Progenitor cell of endocrine pancreas (in vitro differentiated cells): ENCODE measurements at regions not wholly inside any gene's neighbourhood (a gene's known extent, or its start where the extent isn't known, plus 50 kb on each side); places are given as distances from the start of the nearest gene placed in this dataset.

Experiments
- DNase-seq: peaks from one replicate; pipeline ENCODE4 v3.0.0; 2021; ENCODE audit warnings: low spot score; ENCODE audit not compliant: unreplicated experiment
- H3K27ac Mint-ChIP-seq: 2 replicates; pipeline ENCODE4 v1.8.0; 2021; ENCODE audit warnings: mild to moderate bottlenecking, moderate library complexity, mixed read lengths
- H3K27me3 Mint-ChIP-seq: 2 replicates; pipeline ENCODE4 v1.8.0; 2021; ENCODE audit warnings: mixed read lengths
- H3K36me3 Mint-ChIP-seq: 2 replicates; pipeline ENCODE4 v1.8.0; 2022; ENCODE audit warnings: mixed read lengths; ENCODE audit not compliant: insufficient read depth
- H3K4me1 Mint-ChIP-seq: 2 replicates; pipeline ENCODE4 v1.8.0; 2021; ENCODE audit warnings: low read depth, mixed read lengths
- H3K4me3 Mint-ChIP-seq: 2 replicates; pipeline ENCODE4 v1.8.0; 2021; ENCODE audit warnings: low read depth, mild to moderate bottlenecking, moderate library complexity, mixed read lengths
- H3K9me3 Mint-ChIP-seq: 2 replicates; pipeline ENCODE4 v1.8.0; 2021; ENCODE audit warnings: low read depth, mixed read lengths
- TF ChIP-seq, protein P1 (sequence below): fragments of 200-600 bp; sonication (generic); IDR thresholded peaks from one replicate; pipeline ENCODE4 v1.5.0; 2021; ENCODE audit warnings: antibody characterized with exemption, mild to moderate bottlenecking; ENCODE audit not compliant: unreplicated experiment

DNA sequence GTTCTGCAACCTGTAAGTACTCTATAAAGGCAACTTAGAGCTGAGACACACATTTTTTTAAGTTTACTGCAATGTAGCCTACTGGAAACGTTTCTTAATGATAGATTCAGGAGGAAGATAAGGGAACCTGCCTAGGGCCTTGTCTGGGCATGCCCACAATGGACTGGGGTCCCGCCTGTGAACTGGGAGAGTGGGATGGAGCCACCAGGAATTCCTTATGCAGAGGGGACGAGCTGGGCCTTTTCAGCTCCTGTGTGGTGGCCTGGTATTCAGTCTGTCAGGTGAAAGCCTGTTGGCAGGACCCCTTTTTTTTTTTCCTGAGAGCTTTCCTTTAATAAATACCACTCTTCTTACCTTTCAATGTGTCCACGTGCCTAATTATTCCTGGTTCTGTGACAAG, 384.4 kb upstream of the ZWINT start:
- H3K9me3 Mint-ChIP-seq: peaks cover 7% of the 10 kb centered on the region
- no peaks in the 10 kb centered on the region for H3K36me3 Mint-ChIP-seq
- DNase-seq: no peak
- no peaks in the 10 kb centered on the region for H3K27me3 Mint-ChIP-seq
- peaks cover 2% of the 10 kb centered on the region for H3K4me1 Mint-ChIP-seq
- no peak overlapping the region for H3K4me3 Mint-ChIP-seq
- no peak overlapping the region for H3K27ac Mint-ChIP-seq
- TF ChIP-seq, protein P1, sequence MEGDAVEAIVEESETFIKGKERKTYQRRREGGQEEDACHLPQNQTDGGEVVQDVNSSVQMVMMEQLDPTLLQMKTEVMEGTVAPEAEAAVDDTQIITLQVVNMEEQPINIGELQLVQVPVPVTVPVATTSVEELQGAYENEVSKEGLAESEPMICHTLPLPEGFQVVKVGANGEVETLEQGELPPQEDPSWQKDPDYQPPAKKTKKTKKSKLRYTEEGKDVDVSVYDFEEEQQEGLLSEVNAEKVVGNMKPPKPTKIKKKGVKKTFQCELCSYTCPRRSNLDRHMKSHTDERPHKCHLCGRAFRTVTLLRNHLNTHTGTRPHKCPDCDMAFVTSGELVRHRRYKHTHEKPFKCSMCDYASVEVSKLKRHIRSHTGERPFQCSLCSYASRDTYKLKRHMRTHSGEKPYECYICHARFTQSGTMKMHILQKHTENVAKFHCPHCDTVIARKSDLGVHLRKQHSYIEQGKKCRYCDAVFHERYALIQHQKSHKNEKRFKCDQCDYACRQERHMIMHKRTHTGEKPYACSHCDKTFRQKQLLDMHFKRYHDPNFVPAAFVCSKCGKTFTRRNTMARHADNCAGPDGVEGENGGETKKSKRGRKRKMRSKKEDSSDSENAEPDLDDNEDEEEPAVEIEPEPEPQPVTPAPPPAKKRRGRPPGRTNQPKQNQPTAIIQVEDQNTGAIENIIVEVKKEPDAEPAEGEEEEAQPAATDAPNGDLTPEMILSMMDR: no peak

DNA sequence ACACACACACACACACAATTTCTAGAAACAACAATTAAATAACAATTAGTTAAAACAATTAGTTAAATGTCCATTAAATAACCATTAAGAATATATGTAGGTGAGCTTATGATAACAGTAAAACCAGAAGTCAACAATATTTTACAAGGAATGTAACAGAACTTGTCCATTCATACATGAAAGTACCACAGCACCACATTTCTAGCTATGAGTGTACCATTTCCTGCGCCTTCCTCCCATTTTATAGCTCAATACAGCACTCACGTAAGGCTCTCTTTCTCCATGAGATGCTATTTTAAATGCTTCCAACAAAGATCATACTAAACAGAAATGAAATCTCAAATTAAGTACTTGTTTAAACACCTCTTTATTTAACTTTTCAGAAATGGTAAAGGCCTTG, 367.3 kb upstream of the ZWINT start:
- no peaks in the 10 kb centered on the region for H3K27me3 Mint-ChIP-seq
- no peaks in the 10 kb centered on the region for H3K36me3 Mint-ChIP-seq

DNA sequence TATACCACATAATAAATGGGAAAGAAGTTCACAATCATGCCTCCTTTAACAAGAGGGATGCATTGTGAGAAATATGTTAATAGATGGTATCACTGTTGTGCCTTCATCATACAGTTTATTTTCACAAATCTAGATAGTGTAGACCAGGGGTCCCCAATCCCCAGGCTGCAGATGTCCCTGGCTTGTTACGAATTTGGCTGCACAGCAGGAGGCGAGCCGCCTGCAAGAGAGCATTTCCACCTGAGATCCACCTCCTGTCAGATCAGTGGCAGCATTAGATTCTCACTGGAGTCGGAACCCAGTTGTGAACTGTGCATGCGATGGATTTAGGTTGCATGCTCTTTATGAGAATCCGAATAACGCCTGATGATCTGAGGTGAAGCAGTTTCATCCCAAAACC, 361.9 kb upstream of the ZWINT start:
- Mint-ChIP-seq H3K4me1 (peaks cover 2% of the 10 kb centered on the region), H3K27me3 (no peaks in the 10 kb centered on the region), H3K27ac (no peak overlapping the region), H3K9me3 (peaks cover 4% of the 10 kb centered on the region), H3K4me3 (no peak overlapping the region), H3K36me3 (no peaks in the 10 kb centered on the region)
- TF ChIP-seq, protein P1: no peak
- DNase-seq: no peak

More for the DNA sequence above, 367.3 kb upstream of the ZWINT start:
- no peak overlapping the region for H3K4me3 Mint-ChIP-seq
- TF ChIP-seq, protein P1: no peak
- no peaks in the 10 kb centered on the region for H3K4me1 Mint-ChIP-seq
- H3K27ac Mint-ChIP-seq: no peak overlapping the region
- DNase-seq: no peak
- H3K9me3 Mint-ChIP-seq: peaks cover 6% of the 10 kb centered on the region

DNA sequence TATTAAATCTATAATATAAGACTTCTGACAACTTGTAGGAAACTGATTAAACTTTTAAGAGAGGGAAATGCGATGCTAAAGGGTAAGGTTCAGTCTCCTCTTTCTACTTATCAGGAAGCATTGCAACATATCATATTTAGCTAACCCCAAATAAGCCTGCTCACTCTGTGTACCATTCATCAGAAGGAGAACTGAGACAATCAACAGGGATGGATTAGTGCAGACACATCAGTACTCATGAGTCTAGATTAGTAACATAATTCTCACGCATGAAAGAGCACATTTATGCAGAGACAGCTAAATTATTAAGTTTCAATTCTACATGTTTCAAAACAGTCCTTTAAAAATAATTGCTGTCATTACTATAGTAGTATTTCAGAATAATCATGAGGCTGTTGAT, 354.2 kb upstream of the ZWINT start:
- Mint-ChIP-seq H3K27me3 (no peaks in the 10 kb centered on the region), H3K9me3 (no peaks in the 10 kb centered on the region), H3K27ac (no peak overlapping the region), H3K36me3 (no peaks in the 10 kb centered on the region), H3K4me3 (no peak overlapping the region), H3K4me1 (peaks cover 2% of the 10 kb centered on the region)
- TF ChIP-seq, protein P1: no peak
- DNase-seq: no peak

DNA sequence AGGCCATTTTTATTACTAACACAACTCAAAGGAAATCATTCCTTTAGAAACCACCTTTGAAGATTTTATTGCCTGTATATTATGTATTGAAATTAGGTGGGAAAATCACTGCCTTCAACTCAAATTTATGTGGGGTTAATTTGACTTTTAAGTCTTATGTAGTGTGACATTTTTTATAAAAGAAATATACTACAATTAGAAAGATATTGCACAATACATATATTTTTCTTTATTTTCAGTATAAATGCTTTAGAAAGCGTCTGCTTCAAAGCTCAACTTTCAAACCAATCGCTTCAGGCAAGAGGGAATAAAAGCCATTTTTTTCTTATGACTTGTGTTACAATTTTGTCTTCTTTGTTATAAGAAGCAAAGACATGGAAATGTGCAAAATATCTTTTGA, 337.4 kb upstream of the ZWINT start:
- TF ChIP-seq, protein P1: no peak
- Mint-ChIP-seq H3K4me3 (no peak overlapping the region), H3K27ac (no peak overlapping the region), H3K9me3 (no peaks in the 10 kb centered on the region), H3K4me1 (no peaks in the 10 kb centered on the region), H3K36me3 (no peaks in the 10 kb centered on the region), H3K27me3 (no peaks in the 10 kb centered on the region)
- DNase-seq: no peak
